AG10803 (cell line): ENCODE measurements at regions not wholly inside any gene's neighbourhood (a gene's known extent, or its start where the extent isn't known, plus 50 kb on each side); places are given as distances from the start of the nearest gene placed in this dataset.

ENCODE experiments used
- DNase-seq: peaks from one replicate; pipeline ENCODE4 v3.0.0; 2010; ENCODE audit warnings: low read depth
- H3K4me3 ChIP-seq: 2 replicates; pipeline ENCODE4 v1.5.1; 2011; ENCODE audit warnings: mild to moderate bottlenecking, low read length, control low read depth
- TF ChIP-seq, protein P1 (sequence below): conservative IDR thresholded peaks from 2 replicates; pipeline ENCODE4 v1.5.1; 2011; ENCODE audit warnings: mild to moderate bottlenecking, low read length, control low read depth, inconsistent platforms

DNA sequence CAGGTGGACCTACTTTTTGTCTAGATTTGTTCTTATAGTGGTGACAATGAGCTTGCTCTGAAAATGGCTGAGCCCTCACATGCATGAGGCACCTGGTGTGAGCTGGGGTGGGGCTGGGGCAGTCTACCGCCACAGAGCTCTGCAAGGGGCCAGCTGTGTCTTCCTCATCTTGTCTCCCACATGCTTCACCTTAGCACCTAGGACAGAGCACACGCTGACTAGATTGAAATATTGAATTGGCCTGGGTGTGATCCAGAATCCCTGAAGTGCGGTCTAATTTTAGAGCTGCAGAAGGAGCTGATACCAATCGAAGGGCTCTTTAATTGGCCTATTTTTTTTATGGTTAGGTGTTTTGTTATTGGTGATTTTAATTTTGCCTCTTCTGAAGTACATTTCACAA is 126.1 kb upstream of the NFIB start:
- DNase-seq: no peak
- TF ChIP-seq, protein P1, sequence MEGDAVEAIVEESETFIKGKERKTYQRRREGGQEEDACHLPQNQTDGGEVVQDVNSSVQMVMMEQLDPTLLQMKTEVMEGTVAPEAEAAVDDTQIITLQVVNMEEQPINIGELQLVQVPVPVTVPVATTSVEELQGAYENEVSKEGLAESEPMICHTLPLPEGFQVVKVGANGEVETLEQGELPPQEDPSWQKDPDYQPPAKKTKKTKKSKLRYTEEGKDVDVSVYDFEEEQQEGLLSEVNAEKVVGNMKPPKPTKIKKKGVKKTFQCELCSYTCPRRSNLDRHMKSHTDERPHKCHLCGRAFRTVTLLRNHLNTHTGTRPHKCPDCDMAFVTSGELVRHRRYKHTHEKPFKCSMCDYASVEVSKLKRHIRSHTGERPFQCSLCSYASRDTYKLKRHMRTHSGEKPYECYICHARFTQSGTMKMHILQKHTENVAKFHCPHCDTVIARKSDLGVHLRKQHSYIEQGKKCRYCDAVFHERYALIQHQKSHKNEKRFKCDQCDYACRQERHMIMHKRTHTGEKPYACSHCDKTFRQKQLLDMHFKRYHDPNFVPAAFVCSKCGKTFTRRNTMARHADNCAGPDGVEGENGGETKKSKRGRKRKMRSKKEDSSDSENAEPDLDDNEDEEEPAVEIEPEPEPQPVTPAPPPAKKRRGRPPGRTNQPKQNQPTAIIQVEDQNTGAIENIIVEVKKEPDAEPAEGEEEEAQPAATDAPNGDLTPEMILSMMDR: no peak
- H3K4me3 ChIP-seq: no peak overlapping the region

DNA sequence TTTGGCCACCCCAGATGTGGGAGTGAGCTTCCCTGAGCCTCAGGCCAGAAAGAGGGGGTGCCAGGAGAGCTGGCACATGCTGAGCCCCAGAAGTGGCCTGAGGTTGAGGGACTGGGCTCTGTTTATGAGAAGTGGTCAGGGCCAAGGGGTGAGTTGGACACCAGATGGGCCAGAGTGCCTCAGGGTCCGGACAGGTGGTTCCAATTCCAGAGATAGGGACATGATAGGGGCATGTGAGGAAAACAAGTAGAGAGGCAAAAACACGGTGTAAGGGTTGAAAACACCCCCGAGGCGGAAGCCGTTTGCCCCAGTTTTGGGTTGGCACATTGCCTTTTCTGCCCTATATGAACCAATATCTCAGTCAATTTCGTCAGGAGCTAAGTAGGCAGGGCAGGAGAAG is 125.6 kb upstream of the NFIB start:
- DNase-seq: no peak
- H3K4me3 ChIP-seq: no peak overlapping the region
- TF ChIP-seq, protein P1: no peak

DNA sequence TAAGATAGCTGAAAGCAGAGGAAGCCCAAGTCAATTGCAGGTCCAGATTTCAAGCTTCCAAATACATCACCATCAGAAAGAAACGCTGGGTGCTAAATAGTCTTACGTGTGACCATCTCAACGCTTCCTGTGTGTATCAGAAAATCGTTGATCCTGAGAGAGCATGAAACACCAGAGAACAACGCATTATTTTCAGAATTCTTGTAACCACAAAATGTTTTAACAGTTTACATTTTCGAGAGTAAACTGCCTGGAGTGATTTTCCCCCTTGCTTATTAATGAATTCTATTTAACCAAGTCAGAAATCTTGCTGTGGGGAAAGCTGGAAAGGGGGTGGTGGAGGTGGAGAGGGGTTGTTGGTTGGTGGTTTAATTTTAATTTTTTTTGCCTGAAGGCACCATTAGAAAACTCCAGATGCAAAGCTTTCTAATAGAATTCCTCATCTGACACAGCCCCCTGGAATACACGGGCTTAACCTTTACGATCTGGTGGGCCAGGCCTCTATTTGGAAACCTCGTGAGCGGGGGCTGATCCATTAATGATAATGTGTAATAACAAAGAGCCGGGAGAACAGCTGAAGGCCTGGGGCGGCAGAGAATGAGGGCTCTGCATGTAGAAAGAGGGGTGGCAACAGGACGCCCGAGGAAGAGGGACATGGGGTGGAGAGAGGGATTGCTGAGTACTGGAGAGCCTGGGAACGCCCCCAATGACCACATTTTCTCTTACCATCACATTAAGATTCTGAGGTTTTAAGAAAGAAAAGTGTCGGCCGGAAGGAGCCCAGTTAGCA is 124.5 kb upstream of the NFIB start:
- H3K4me3 ChIP-seq: no peak overlapping the region
- TF ChIP-seq, protein P1: no peak
- DNase-seq: no peak

DNA sequence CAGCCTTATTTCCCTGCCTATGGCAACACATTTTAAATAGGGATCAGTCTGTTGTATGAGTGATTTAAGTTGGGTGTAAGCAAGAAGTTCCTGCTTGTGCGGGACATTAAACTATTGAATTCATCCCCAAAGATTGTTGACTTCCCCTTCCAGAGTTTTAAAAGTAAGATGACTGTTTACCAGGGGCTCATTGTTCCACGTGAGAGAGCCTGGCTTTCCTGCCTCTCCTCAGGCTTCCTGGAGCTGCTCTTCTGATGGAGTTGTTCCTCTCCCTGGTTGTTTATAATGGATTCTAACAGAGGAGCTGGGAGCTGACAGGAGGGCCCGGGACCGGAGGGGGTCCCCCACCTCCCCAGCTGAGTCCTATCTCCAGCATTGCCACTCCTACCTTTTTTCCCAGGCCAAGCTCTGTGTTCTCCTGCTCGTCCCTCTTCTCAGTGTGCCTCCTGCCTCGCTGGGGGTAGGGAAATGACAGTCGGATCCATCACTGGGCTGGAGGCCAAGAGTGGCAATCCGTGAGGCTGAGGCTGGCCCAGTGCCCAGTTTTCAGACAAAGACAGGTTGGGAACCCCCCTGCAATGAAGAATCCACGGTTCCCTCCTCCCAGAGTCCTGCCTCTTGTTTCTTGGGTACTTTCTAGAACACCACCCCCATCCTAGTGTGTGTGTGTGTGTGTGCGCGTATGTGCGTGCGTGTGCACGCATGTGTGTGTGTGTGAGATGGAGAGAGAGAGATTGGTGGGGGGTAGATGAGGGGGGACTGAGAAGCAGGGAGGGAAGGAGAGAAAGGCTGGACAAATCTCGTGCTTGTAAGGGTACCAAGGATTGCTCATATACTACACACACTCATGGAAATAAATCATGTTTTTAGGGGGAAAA is 123.7 kb upstream of the NFIB start:
- no peak overlapping the region for H3K4me3 ChIP-seq
- no peak for DNase-seq
- TF ChIP-seq, protein P1: no peak

DNA sequence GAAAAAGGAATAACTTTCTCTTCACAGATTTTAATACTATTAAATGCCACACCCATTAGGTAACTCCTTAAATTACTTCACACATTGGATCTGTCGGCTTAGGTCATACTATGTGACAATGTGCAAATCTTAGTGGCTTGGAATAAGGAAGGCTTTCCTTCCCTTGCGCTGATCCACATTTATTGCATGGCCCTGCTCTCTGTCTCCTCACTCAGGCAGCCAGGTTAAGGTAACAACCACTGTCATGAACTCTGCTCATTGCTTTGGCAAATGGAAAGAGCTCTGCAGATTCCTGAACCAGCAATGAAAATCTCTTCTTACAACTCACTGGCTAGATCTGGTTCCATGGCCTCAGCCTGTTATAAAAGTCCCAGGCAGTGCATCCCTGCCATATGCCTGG is 121.9 kb upstream of the NFIB start:
- no peak for DNase-seq
- no peak overlapping the region for H3K4me3 ChIP-seq
- TF ChIP-seq, protein P1: no peak

DNA sequence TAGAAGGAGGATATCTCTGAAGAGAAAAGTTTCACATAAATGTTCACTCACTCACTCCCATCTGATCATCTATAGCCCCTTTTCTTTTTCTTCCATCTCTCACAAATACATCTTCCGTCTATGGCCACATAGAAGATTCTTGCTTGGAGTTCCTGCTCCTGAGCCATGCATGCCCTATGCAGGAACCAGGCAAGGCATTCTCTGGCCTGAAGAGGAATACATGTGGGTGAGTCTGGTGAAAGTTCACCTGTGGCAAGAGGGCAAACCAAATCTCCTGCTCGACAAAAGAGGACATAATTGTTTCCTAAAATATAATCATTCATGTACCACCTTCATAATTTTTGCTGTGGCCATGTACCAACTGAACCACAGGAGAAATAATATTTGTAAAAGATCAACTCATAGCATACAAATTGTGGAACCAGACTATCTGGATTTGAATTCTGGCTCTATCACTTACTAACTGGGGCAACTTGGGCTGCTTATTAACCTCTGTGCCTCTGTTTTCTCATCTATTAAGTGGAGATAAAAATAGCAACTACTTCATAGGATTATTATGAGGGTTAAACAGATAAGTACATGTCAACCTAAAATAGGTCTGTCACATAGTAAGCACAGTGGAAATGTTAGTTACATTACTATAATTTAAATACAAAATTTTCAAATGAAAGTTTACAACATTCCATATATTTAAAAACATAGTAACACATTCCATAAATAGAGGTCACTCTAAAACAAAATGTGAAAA is 121.2 kb upstream of the NFIB start:
- DNase-seq: no peak
- TF ChIP-seq, protein P1: no peak
- H3K4me3 ChIP-seq: no peak overlapping the region
